HG03064 (cell line): ENCODE measurements at regions not wholly inside any gene's neighbourhood (a gene's known extent, or its start where the extent isn't known, plus 50 kb on each side); places are given as distances from the start of the nearest gene placed in this dataset.

Experiments used
- ATAC-seq: cut with Tn5 transposase; IDR thresholded peaks from one replicate; pipeline ENCODE4 v1.9.1; 2021; ENCODE audit warnings: low read depth; ENCODE audit not compliant: unreplicated experiment

GRCh38 chr21:28791595-28792282 lies 200.9 kb downstream of the LTN1 start:
- no peak for ATAC-seq

- no peak for ATAC-seq
These were observed 202.3 kb downstream of the LTN1 start for GRCh38 chr21:28790335-28790734.

GRCh38 chr21:28789523-28789922 lies 203.2 kb downstream of the LTN1 start:
- no peak for ATAC-seq

- no peak for ATAC-seq
These were observed 204.6 kb downstream of the LTN1 start for GRCh38 chr21:28788030-28788429.

GRCh38 chr21:28783641-28784185 lies 209.0 kb downstream of the LTN1 start:
- ATAC-seq: no peak

GRCh38 chr21:28781602-28782276 lies 210.9 kb downstream of the LTN1 start:
- no peak for ATAC-seq

- ATAC-seq: no peak
These were observed 212.8 kb downstream of the LTN1 start for GRCh38 chr21:28779914-28780313.

GRCh38 chr21:28776251-28776650 lies 216.4 kb downstream of the LTN1 start:
- ATAC-seq: no peak

- ATAC-seq: no peak
These were observed 217.6 kb downstream of the LTN1 start for GRCh38 chr21:28775071-28775470.

GRCh38 chr21:28773036-28773435 lies 219.6 kb downstream of the LTN1 start:
- no peak for ATAC-seq

- no peak for ATAC-seq
These were observed 220.7 kb downstream of the LTN1 start for GRCh38 chr21:28771790-28772501.

- ATAC-seq: no peak
These were observed 221.6 kb downstream of the LTN1 start for GRCh38 chr21:28770867-28771661.

GRCh38 chr21:28769683-28770082 lies 223.0 kb downstream of the LTN1 start:
- ATAC-seq: no peak

- ATAC-seq: no peak
These were observed 223.9 kb downstream of the LTN1 start for GRCh38 chr21:28768753-28769152.

- no peak for ATAC-seq
These were observed 225.2 kb downstream of the LTN1 start for GRCh38 chr21:28767523-28767922.

- no peak for ATAC-seq
These were observed 228.8 kb downstream of the LTN1 start for GRCh38 chr21:28763809-28764418.

- no peak for ATAC-seq
These were observed 230.3 kb downstream of the LTN1 start for GRCh38 chr21:28762357-28762735.

- ATAC-seq: no peak
These were observed 230.9 kb downstream of the LTN1 start for GRCh38 chr21:28761674-28762356.

GRCh38 chr21:28758883-28759242 lies 233.8 kb downstream of the LTN1 start:
- no peak for ATAC-seq
